NCI-H82 treated with DMSO at 0.1 percent for 48 hours (cell line): ENCODE measurements at regions not wholly inside any gene's neighbourhood (a gene's known extent, or its start where the extent isn't known, plus 50 kb on each side); places are given as distances from the start of the nearest gene placed in this dataset.

ENCODE experiments used
- DNase-seq: peaks from one replicate; lab custom pipeline; 2025; ENCODE audit not compliant: unreplicated experiment; lab: John Stamatoyannopoulos, UW

- no peak for DNase-seq
Measured at GRCh38 chr13:34300559-34300958, 482.6 kb downstream of the RFC3 start.

GRCh38 chr13:34302596-34302995 lies 484.6 kb downstream of the RFC3 start:
- no peak for DNase-seq

- no peak for DNase-seq
Measured at GRCh38 chr13:34303346-34303745, 485.4 kb downstream of the RFC3 start.

GRCh38 chr13:34307607-34308006 lies 489.7 kb downstream of the RFC3 start:
- no peak for DNase-seq

GRCh38 chr13:34308725-34309124 lies 490.8 kb downstream of the RFC3 start:
- DNase-seq = no peak

- no peak for DNase-seq
Measured at GRCh38 chr13:34310539-34310938, 492.6 kb downstream of the RFC3 start.

- DNase-seq = no peak
Measured at GRCh38 chr13:34311251-34311650, 493.3 kb downstream of the RFC3 start.

- no peak for DNase-seq
Measured at GRCh38 chr13:34312578-34312977, 494.6 kb downstream of the RFC3 start.

GRCh38 chr13:34320084-34320483 lies 502.1 kb downstream of the RFC3 start:
- DNase-seq = no peak

GRCh38 chr13:34322014-34322742 lies 504.2 kb downstream of the RFC3 start:
- no peak for DNase-seq

- DNase-seq = no peak
Measured at GRCh38 chr13:34322743-34323074, 504.8 kb downstream of the RFC3 start.

- DNase-seq = no peak
Measured at GRCh38 chr13:34335014-34336007, 517.4 kb downstream of the RFC3 start.

- no peak for DNase-seq
Measured at GRCh38 chr13:34338102-34338501, 520.2 kb downstream of the RFC3 start.

GRCh38 chr13:34340534-34340933 lies 522.6 kb downstream of the RFC3 start:
- no peak for DNase-seq

- DNase-seq = no peak
Measured at GRCh38 chr13:34343413-34343940, 525.5 kb downstream of the RFC3 start.

- no peak for DNase-seq
Measured at GRCh38 chr13:34344816-34345215, 526.9 kb downstream of the RFC3 start.

GRCh38 chr13:34345258-34345965 lies 527.5 kb downstream of the RFC3 start:
- no peak for DNase-seq

- DNase-seq = no peak
Measured at GRCh38 chr13:34346626-34347025, 528.7 kb downstream of the RFC3 start.

- DNase-seq = no peak
Measured at GRCh38 chr13:34347784-34348573, 530.0 kb downstream of the RFC3 start.

GRCh38 chr13:34349091-34349722 lies 531.3 kb downstream of the RFC3 start:
- no peak for DNase-seq
